VCaP (cell line): ENCODE measurements at regions not wholly inside any gene's neighbourhood (a gene's known extent, or its start where the extent isn't known, plus 50 kb on each side); places are given as distances from the start of the nearest gene placed in this dataset.
"Not testable (repeated sequence)": the region's sequence is repeated elsewhere in the genome, so short reads cannot be mapped to it uniquely, and the experiment has no call there.

ENCODE experiments used
- H3K27ac ChIP-seq: fragments of 450-650 bp; 2 replicates; pipeline ENCODE4 v1.5.1; 2017
- CTCF ChIP-seq: fragments of 450-650 bp; conservative IDR thresholded peaks from 2 replicates; pipeline ENCODE4 v1.5.1; 2017; ENCODE audit warnings: mild to moderate bottlenecking, moderate library complexity

GRCh38 chrX:104391906-104392305 lies 137.2 kb upstream of the ESX1 start:
- no peak overlapping the region for H3K27ac ChIP-seq
- TF ChIP-seq CTCF, result no peak

- H3K27ac ChIP-seq, result no peak overlapping the region
- no peak for TF ChIP-seq CTCF
Observed at GRCh38 chrX:104376937-104377336, 122.2 kb upstream of the ESX1 start.

GRCh38 chrX:104372547-104372946 lies 117.8 kb upstream of the ESX1 start:
- TF ChIP-seq CTCF, result no peak
- H3K27ac ChIP-seq, result no peak overlapping the region

GRCh38 chrX:104370089-104370488 lies 115.4 kb upstream of the ESX1 start:
- no peak overlapping the region for H3K27ac ChIP-seq
- peak; percentile 46 for TF ChIP-seq CTCF

GRCh38 chrX:104360774-104361173 lies 106.0 kb upstream of the ESX1 start:
- H3K27ac ChIP-seq, result not testable (repeated sequence)

- no peak overlapping the region for H3K27ac ChIP-seq
- no peak for TF ChIP-seq CTCF
Observed at GRCh38 chrX:104359124-104359523, 104.4 kb upstream of the ESX1 start.

DNA sequence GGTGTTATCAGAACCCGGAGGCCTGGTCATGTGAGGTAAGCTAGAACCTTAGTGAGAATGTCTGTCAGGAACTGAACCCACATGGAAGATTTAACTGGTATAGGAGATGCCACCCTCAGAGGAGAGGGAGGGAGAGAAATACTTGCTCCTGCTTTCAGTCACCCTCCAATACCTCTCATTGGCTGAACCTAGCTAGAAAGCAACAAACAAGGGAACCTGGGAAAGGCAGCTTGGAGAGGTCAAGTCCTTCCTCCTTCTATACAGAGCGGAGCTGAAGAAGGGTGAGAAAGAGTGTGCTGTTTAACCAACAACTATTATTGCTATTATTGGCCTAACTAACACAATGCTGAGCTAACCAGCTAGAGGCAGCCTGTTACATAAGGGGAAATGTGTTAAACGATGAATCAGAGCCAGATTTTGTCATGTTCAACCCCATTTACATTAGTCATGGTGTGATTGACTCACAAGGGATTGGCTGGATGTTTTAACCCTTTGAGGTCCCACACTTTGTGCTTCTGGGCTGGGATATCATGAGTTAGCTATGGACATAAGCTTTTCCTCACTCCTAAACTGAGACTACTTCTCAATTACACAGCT lies 96.5 kb upstream of the ESX1 start:
- H3K27ac ChIP-seq, result no peak overlapping the region
- TF ChIP-seq CTCF, result no peak

GRCh38 chrX:104347860-104348259 lies 93.1 kb upstream of the ESX1 start:
- no peak overlapping the region for H3K27ac ChIP-seq
- TF ChIP-seq CTCF, result no peak
